Stimulated activated CD4-positive, alpha-beta T cell treated with anti-CD3 and anti-CD28 coated beads, Interleukin-12 subunit alpha, Interleukin-12 subunit beta, amount 100 ng/mL, for 4 hours (primary cell): ENCODE measurements at regions not wholly inside any gene's neighbourhood (a gene's known extent, or its start where the extent isn't known, plus 50 kb on each side); places are given as distances from the start of the nearest gene placed in this dataset.

Source experiments
- DNase-seq: peaks from one replicate; pipeline ENCODE4 v3.0.0-alpha.2; 2020

DNA sequence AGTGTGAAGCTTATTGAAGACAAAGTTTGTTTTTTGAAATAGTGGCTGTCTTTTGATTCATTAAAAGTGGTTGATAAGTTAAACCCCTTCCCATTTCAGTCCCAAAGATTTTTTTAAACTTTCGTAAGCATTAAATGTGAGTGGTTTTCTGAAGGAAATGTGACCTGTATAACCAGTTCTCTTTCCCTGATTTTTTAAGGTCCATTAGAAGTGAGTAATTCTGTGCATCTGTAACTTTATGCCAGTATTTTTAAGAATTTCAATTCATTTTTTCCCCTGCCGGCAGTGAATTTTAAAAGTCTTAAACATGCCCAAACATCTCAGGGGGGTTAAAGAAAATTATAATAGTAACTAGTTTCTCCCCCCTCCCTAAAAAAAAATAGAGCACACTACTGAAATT is 254.6 kb upstream of the SP8 start:
- DNase-seq = no peak

- no peak for DNase-seq
These were observed 255.0 kb upstream of the SP8 start for GRCh38 chr7:21041666-21042065.

DNA sequence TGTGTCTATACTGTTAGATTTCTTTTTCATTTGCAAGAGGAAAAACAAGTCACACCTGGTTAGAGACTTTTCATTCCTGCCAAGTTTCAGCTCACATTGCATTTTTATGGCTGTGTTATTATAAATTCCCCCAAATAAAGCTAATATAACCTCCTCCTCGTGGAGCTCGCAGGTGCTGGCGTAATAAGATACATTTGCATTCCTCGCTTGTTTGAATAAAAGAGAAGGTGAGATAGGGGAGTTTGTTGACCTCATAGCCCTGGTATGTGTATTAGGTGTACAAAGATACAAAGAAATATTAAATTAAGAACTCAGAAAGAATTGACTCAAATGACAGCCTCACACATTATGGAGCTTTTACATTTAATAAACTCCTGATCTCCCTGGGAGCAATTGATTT is 257.7 kb upstream of the SP8 start:
- DNase-seq = no peak

DNA sequence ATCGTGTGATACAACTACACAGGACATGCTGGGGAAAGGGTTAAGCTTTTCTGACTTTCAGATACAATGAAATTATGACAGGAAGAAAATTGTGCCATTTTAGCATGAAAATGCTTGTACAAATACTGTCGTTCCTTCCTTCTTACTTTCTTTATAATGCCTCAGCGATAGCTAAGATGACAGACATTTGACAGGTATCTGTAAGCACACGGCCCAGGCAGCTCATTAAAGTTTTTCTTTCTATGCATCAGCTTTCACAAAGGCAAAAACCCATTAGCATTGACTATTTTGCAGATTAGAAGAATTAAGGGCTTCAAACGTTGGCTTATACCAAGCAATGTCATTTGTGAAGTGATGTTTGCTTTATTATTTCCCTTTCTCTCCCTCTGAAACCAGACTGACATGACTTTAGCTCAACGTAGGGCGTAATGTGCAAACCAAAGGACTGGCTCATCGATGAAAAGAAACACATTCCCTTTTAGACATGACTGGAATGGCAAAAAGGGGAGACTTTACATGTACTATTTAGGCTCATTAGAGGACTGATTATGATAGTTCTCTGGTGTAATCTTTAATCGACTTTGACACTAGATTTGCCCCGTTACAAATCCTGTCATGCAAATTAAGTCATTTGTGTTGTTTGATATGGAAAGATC is 258.4 kb upstream of the SP8 start:
- no peak for DNase-seq

DNA sequence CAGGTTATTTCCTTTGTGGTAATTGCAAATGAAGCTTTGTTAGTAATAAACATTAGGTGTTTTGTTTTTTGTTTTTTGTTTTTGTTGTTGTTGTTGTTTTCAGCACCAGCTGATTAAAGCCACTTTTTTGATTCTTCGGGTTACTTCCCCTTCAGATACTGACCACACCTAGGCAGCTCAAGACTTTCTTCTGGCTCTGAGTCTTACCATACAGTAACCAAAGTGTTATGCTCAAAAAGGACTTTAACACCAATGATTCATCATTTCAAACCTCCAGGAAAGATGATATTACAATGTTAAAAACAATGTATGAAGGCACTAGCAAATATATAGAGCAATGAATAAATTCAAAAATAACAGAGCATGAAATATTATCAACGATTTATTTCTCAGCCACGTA is 265.2 kb upstream of the SP8 start:
- no peak for DNase-seq

- DNase-seq = no peak
These were observed 267.9 kb upstream of the SP8 start for GRCh38 chr7:21054427-21055112.

DNA sequence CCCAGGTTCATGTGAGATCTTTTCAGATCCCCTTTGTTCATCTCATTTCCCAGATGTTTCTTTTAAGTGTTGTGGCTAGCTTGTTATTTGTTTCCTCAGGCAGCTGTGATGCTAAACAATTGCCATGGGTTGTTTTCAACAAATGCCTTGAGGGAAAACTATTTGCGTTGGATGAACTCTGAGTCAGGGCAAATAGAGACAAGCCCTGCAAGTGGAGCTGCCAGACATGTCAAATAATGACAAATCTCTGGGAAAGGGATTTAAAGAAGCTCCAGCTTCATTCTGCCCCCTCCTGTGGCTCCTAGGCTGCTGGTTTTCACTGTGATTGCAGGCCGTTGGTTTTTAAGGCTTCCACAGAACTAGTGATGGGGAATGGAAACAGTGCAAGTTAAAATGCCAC is 272.4 kb upstream of the SP8 start:
- DNase-seq = no peak

GRCh38 chr7:21063106-21063505 is 276.4 kb upstream of the SP8 start:
- DNase-seq = no peak

GRCh38 chr7:21064698-21065648 is 278.3 kb upstream of the SP8 start:
- no peak for DNase-seq

DNA sequence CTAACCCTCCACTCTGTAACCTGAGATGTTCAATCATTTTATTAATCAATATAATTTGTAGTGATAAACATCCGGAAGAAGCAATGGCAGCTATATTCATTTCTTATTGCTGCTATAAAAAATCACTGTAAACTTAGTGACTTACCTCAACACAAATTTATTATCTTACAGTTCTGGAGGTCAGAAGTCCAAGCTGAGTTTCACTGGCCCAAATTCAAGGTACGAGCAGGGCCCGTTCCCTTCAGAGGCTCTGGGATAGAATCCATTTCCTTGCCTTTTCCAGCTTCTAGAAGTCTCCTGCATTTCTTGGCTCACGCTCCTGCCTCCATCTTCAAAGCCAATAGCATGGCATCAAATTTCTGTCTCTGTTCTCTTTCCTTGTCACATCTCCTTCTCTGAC is 279.5 kb upstream of the SP8 start:
- no peak for DNase-seq

- no peak for DNase-seq
These were observed 280.5 kb upstream of the SP8 start for GRCh38 chr7:21067216-21067615.

DNA sequence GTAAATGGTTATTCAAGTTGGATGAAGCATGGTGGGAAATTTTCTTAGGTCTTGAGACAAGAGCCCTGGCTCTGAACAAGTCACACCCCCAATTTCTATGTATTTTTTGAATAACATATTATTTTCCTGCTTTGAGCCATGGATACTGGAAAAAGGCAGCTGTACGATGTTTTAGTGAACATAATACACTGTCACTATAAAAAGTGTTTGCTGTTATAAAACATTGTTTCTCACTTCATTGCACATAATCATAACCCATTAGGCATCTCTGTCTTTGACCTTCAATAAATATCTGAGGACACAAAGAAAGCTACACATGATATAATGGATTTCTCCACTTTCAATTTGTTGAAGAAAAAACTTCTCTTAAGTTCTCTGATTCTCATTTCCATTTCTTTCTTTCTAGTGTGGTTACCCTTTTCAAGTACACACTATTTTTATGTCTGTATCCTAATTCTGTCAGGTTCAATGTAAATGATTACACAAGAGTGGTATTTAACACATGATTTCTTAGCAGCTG is 283.9 kb upstream of the SP8 start:
- DNase-seq = no peak

DNA sequence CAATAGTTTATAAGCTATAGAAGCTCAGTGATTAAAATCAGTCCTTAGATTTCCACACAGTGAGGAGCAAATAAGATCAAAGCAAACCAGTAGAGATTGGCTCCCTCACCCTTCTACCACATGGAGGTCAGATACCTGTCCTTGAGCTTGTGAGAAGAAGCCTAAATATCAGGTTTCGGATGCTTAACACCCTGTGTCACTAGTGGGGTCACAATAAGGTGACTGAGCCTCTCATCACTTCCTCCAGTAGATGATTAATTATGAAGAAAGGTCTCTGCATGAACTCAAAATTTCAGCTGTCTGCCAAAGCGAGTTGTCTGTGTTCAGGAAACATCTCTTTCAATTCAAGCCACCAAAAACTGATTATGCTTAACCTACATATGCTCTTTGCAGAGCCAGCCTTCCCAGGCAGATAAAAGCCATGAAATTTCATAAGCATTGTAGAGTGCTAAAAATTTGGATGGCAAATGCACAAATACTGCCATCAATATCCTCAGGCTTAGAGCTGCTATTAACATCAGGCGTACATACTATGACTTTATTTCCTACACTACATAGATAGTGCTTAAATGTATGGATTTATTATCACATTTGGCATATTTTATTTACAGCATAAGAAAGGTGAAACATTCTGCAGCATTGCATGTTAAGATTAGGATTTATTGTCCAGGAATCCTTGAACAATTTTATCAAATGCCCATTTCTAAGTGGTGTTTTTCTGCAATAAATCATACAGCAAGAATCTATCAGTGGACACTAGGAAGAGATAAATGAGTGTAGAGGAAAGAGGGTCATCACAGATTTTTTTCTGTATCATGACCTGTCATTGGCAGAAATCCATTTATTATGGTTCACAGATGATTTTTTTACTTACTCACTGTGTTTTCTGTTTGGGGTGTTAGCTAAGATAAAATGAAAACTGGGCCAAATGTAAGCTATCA is 285.1 kb upstream of the SP8 start:
- no peak for DNase-seq

- no peak for DNase-seq
These were observed 289.4 kb upstream of the SP8 start for GRCh38 chr7:21076054-21076453.

DNA sequence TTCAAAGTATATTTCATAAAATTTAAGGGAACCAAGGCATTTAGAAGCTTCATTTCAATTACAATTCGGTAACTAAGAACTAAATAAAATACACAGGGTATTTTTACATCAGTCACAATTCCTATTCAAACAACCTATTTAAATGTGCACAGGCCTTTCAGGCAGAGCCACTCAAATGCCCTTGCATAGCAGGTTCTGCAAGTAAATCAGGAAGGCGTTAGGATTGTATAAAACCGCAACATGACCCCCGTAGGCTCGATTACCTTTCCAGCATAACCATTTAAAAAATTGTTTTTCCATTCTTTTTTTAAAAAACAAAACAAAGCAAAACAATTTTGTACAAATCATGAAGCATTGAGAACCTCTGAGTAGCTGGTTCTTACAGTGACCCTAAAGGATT is 289.9 kb upstream of the SP8 start:
- DNase-seq = no peak

GRCh38 chr7:21077602-21078001 is 290.9 kb upstream of the SP8 start:
- no peak for DNase-seq

GRCh38 chr7:21084286-21084685 is 297.6 kb upstream of the SP8 start:
- DNase-seq = no peak

GRCh38 chr7:21086688-21087087 is 300.0 kb upstream of the SP8 start:
- DNase-seq = no peak

- DNase-seq = no peak
These were observed 303.0 kb upstream of the SP8 start for GRCh38 chr7:21089653-21090052.

- no peak for DNase-seq
These were observed 306.3 kb upstream of the SP8 start for GRCh38 chr7:21092766-21093702.

- no peak for DNase-seq
These were observed 307.9 kb upstream of the SP8 start for GRCh38 chr7:21094589-21094988.
